ENCODE measurements at regions not wholly inside any gene's neighbourhood (a gene's known extent, or its start where the extent isn't known, plus 50 kb on each side); places are given as distances from the start of the nearest gene placed in this dataset.

DNA sequence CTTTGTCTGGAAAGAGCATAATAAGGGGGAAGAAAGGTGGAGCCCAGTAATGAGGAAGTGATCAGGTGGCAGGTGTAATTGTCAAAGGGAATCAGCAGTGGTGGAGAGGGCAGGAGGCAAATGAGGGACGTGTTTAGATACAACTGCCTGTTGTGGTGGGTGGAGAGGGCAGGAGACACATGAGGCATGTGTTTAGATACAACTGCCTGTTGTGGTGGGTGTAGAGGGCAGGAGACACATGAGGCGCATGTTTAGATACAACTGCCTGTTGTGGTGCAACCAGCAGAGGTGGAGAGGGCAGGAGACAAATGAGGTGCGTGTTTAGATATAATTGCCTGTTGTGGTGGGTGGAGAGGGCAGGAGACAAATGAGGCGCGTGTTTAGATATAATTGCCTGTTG, 173.1 kb downstream of the ANKRD30B start:
- H3K27ac ChIP-seq (replicated peaks) = no peak overlapping the region
- TF ChIP-seq, protein P1, sequence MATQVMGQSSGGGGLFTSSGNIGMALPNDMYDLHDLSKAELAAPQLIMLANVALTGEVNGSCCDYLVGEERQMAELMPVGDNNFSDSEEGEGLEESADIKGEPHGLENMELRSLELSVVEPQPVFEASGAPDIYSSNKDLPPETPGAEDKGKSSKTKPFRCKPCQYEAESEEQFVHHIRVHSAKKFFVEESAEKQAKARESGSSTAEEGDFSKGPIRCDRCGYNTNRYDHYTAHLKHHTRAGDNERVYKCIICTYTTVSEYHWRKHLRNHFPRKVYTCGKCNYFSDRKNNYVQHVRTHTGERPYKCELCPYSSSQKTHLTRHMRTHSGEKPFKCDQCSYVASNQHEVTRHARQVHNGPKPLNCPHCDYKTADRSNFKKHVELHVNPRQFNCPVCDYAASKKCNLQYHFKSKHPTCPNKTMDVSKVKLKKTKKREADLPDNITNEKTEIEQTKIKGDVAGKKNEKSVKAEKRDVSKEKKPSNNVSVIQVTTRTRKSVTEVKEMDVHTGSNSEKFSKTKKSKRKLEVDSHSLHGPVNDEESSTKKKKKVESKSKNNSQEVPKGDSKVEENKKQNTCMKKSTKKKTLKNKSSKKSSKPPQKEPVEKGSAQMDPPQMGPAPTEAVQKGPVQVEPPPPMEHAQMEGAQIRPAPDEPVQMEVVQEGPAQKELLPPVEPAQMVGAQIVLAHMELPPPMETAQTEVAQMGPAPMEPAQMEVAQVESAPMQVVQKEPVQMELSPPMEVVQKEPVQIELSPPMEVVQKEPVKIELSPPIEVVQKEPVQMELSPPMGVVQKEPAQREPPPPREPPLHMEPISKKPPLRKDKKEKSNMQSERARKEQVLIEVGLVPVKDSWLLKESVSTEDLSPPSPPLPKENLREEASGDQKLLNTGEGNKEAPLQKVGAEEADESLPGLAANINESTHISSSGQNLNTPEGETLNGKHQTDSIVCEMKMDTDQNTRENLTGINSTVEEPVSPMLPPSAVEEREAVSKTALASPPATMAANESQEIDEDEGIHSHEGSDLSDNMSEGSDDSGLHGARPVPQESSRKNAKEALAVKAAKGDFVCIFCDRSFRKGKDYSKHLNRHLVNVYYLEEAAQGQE (IDR thresholded peaks at IDR 0.05; ENCODE audit: insufficient replicate concordance, low read depth) = no peak
- TF ChIP-seq SPI1 (IDR thresholded peaks at IDR 0.05; ENCODE audit: borderline replicate concordance, low read depth) (no peak), POLR2AphosphoS5 (IDR thresholded peaks at IDR 0.05; ENCODE audit: low read depth) (no peak), GABPA (IDR thresholded peaks at IDR 0.05; ENCODE audit: low read depth) (no peak)
- TF ChIP-seq, protein P2, sequence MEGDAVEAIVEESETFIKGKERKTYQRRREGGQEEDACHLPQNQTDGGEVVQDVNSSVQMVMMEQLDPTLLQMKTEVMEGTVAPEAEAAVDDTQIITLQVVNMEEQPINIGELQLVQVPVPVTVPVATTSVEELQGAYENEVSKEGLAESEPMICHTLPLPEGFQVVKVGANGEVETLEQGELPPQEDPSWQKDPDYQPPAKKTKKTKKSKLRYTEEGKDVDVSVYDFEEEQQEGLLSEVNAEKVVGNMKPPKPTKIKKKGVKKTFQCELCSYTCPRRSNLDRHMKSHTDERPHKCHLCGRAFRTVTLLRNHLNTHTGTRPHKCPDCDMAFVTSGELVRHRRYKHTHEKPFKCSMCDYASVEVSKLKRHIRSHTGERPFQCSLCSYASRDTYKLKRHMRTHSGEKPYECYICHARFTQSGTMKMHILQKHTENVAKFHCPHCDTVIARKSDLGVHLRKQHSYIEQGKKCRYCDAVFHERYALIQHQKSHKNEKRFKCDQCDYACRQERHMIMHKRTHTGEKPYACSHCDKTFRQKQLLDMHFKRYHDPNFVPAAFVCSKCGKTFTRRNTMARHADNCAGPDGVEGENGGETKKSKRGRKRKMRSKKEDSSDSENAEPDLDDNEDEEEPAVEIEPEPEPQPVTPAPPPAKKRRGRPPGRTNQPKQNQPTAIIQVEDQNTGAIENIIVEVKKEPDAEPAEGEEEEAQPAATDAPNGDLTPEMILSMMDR (IDR thresholded peaks at IDR 0.05; ENCODE audit: insufficient read depth, low read length) = no peak
- H3K4me3 ChIP-seq (replicated peaks; ENCODE audit: insufficient read depth, low read length) = no peak overlapping the region
- DNase-seq (ENCODE audit: low read depth in 1 of 2, low spot score in 1 of 2) = no peak
- no peaks in the 10 kb centered on the region for H3K27me3 ChIP-seq (ENCODE audit: insufficient read depth, poor library complexity, severe bottlenecking)

DNA sequence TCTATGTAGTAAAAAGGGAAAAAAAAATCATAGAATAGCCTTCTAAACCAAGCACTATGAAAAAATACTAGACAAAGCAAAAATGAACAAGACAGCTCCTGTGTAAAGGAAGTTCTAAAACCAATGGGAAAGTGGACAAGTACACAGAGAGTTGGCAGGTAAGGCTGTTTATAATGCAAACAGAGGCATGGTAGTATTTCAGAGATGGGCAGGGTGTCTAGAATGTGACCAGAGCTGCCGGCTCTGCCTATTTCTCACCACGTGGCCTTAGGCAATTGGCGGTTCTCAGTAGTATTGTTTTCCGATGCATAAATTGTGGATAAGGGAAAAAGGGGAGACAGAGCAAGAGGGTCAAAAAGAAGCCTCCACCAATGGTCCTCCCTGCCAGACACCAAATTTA, 173.6 kb downstream of the ANKRD30B start:
- peaks cover 3% of the 10 kb centered on the region for H3K27me3 ChIP-seq (ENCODE audit: insufficient read depth, poor library complexity, severe bottlenecking)
- H3K27ac ChIP-seq (replicated peaks) = no peak overlapping the region
- no peak overlapping the region for H3K4me3 ChIP-seq (replicated peaks; ENCODE audit: insufficient read depth, low read length)
- no peak for DNase-seq (ENCODE audit: low read depth in 1 of 2, low spot score in 1 of 2)
- TF ChIP-seq, protein P1 (IDR thresholded peaks at IDR 0.05; ENCODE audit: insufficient replicate concordance, low read depth) = no peak
- no peak for TF ChIP-seq SPI1 (IDR thresholded peaks at IDR 0.05; ENCODE audit: borderline replicate concordance, low read depth)
- TF ChIP-seq POLR2AphosphoS5 (IDR thresholded peaks at IDR 0.05; ENCODE audit: low read depth) = no peak
- TF ChIP-seq, protein P2 (IDR thresholded peaks at IDR 0.05; ENCODE audit: insufficient read depth, low read length) = no peak
- TF ChIP-seq GABPA (IDR thresholded peaks at IDR 0.05; ENCODE audit: low read depth) = no peak

DNA sequence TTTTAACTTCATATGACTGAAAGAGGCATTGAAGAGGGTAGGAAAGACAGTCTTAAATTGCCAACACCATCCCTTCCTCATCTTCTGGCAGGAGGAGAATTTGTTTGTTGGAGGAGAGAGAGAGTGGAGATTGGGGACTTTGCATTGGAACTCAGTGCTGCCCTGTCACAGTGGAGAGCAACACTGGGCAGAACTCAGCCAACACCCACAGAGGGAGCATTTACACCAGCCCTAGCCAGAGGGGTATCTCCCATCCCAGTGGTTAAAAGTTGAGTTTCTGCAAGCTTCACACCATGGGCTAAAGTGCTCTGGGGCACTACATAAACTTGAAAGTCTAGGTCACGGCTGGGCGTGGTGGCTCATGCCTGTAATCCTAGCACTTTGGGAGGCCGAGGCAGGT, 174.1 kb downstream of the ANKRD30B start:
- no peak for TF ChIP-seq POLR2AphosphoS5 (IDR thresholded peaks at IDR 0.05; ENCODE audit: low read depth)
- TF ChIP-seq, protein P2 (IDR thresholded peaks at IDR 0.05; ENCODE audit: insufficient read depth, low read length) = no peak
- TF ChIP-seq GABPA (IDR thresholded peaks at IDR 0.05; ENCODE audit: low read depth) = no peak
- no peak for TF ChIP-seq SPI1 (IDR thresholded peaks at IDR 0.05; ENCODE audit: borderline replicate concordance, low read depth)
- TF ChIP-seq, protein P1 (IDR thresholded peaks at IDR 0.05; ENCODE audit: insufficient replicate concordance, low read depth) = no peak
- H3K27ac ChIP-seq (replicated peaks) = no peak overlapping the region
- peaks cover 3% of the 10 kb centered on the region for H3K27me3 ChIP-seq (ENCODE audit: insufficient read depth, poor library complexity, severe bottlenecking)
- H3K4me3 ChIP-seq (replicated peaks; ENCODE audit: insufficient read depth, low read length) = no peak overlapping the region
- no peak for DNase-seq (ENCODE audit: low read depth in 1 of 2, low spot score in 1 of 2)
